ENCODE measurements at regions not wholly inside any gene's neighbourhood (a gene's known extent, or its start where the extent isn't known, plus 50 kb on each side); places are given as distances from the start of the nearest gene placed in this dataset.

GRCh38 chr18:75897386-75897785 lies 469.9 kb upstream of the SMIM21 start:
- Histone ChIP-seq H3K4me1 (no peaks in the 10 kb centered on the region), H3K27me3 (no peaks in the 10 kb centered on the region), H3K9me3 (no peaks in the 10 kb centered on the region), H3K36me3 (ENCODE audit: low read depth, missing control alignments) (no peaks in the 10 kb centered on the region), H3K4me3 (no peak overlapping the region), H3K27ac (no peak overlapping the region)
- DNase-seq = no peak
- TF ChIP-seq CTCF (IDR thresholded peaks at IDR 0.05) (no peak), POLR2A (IDR thresholded peaks at IDR 0.05) (no peak)
- intact Hi-C loops (cut with DNase I; ENCODE audit: low total_unique reads) = no loop called here
- WGBS, 2 donors = 76 to 86% methylated on average over 7 of the region's 7 CpGs

- no peak for DNase-seq
- Histone ChIP-seq H3K27me3 (no peaks in the 10 kb centered on the region), H3K4me3 (no peak overlapping the region), H3K27ac (no peak overlapping the region), H3K9me3 (no peaks in the 10 kb centered on the region), H3K36me3 (ENCODE audit: low read depth, missing control alignments) (no peaks in the 10 kb centered on the region), H3K4me1 (no peaks in the 10 kb centered on the region)
- intact Hi-C loops (cut with DNase I; ENCODE audit: low total_unique reads) = no loop called here
- 28 to 35% methylated on average over 5 of the region's 5 CpGs for WGBS, 2 donors
- TF ChIP-seq CTCF (IDR thresholded peaks at IDR 0.05) (peak in 1 of 3 experiments; percentile 12), POLR2A (IDR thresholded peaks at IDR 0.05) (no peak)
Observed at GRCh38 chr18:75896865-75897264, 469.4 kb upstream of the SMIM21 start.

- no peaks in the 10 kb centered on the region for H3K4me1 ChIP-seq
- intact Hi-C loops (cut with DNase I; ENCODE audit: low total_unique reads) = no loop called here
- TF ChIP-seq POLR2A (IDR thresholded peaks at IDR 0.05) (no peak), CTCF (IDR thresholded peaks at IDR 0.05) (no peak)
- DNase-seq = no peak
- no peaks in the 10 kb centered on the region for H3K36me3 ChIP-seq (ENCODE audit: low read depth, missing control alignments)
- no peaks in the 10 kb centered on the region for H3K27me3 ChIP-seq
- no peaks in the 10 kb centered on the region for H3K9me3 ChIP-seq
- no peak overlapping the region for H3K4me3 ChIP-seq
- 90 to 95% methylated on average over 4 of the region's 4 CpGs for WGBS, 2 donors
- no peak overlapping the region for H3K27ac ChIP-seq
Observed at GRCh38 chr18:75895135-75895534, 467.6 kb upstream of the SMIM21 start.

GRCh38 chr18:75884728-75885127 lies 457.2 kb upstream of the SMIM21 start:
- Histone ChIP-seq H3K27me3 (no peaks in the 10 kb centered on the region), H3K4me1 (no peaks in the 10 kb centered on the region), H3K27ac (no peak overlapping the region), H3K9me3 (no peaks in the 10 kb centered on the region), H3K4me3 (no peak overlapping the region), H3K36me3 (ENCODE audit: low read depth, missing control alignments) (no peaks in the 10 kb centered on the region)
- 94 to 95% methylated on average over 4 of the region's 4 CpGs for WGBS, 2 donors
- TF ChIP-seq CTCF (IDR thresholded peaks at IDR 0.05) = no peak
- TF ChIP-seq POLR2A (IDR thresholded peaks at IDR 0.05) = no peak
- intact Hi-C loops (cut with DNase I; ENCODE audit: low total_unique reads) = no loop called here
- no peak for DNase-seq

- intact Hi-C loops (cut with DNase I; ENCODE audit: low total_unique reads) = no loop called here
Observed at GRCh38 chr18:75880925-75881504, 453.5 kb upstream of the SMIM21 start.

More at GRCh38 chr18:75880925-75881504, 453.5 kb upstream of the SMIM21 start:
- WGBS, 2 donors = 76 to 80% methylated on average over 6 of the region's 6 CpGs
- no peaks in the 10 kb centered on the region for H3K9me3 ChIP-seq
- no peak overlapping the region for H3K27ac ChIP-seq
- H3K27me3 ChIP-seq = no peaks in the 10 kb centered on the region
- no peak overlapping the region for H3K4me3 ChIP-seq
- H3K4me1 ChIP-seq = no peaks in the 10 kb centered on the region
- TF ChIP-seq POLR2A (IDR thresholded peaks at IDR 0.05) (no peak), CTCF (IDR thresholded peaks at IDR 0.05) (no peak)
- H3K36me3 ChIP-seq (ENCODE audit: low read depth, missing control alignments) = no peaks in the 10 kb centered on the region
- DNase-seq = no peak
